ENCODE measurements at regions not wholly inside any gene's neighbourhood (a gene's known extent, or its start where the extent isn't known, plus 50 kb on each side); places are given as distances from the start of the nearest gene placed in this dataset.
A peak's percentile ranks its signal among the peaks of the same experiment; 100 is the strongest.

DNA sequence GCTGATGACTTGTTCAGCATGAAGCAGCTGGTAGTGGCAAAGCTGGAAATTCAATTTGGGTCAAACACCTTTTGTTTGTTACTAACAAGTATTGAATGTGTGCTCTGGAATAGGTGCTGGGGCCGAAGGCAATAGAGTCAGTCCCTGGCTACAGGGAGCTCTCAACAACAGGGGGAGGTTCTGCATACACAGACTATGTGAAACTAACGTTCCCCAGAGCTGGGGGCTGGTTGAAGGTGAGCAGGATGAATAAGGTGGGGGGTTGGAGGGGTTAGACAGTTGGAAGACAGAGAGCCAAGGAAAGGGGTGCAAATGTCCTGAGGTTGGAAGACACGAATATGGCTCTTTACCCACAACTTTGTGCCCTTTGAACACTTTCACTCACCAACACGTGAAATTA lies 84.1 kb upstream of the PLPP4 start:
- no peak for DNase-seq (ENCODE audit: low read depth)

DNA sequence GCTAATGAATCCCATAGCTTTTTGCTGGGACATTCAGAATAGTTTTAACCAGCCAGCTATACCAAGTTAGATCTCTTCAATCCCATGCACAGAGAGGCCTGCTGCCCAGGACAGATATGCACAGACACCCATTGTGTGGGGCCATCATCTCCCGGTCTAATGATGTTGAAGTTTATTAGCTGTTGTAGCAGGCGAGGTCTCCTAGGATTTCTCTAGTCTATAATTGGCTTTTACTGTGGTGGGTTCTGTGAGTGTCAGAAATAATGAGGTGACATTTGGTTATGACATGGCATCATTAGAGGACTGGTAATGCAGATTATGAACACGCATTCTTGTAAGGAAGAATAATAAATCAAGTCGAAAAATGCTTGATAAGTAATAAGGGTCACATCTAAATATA lies 81.4 kb upstream of the PLPP4 start:
- DNase-seq (ENCODE audit: low read depth) = no peak

DNA sequence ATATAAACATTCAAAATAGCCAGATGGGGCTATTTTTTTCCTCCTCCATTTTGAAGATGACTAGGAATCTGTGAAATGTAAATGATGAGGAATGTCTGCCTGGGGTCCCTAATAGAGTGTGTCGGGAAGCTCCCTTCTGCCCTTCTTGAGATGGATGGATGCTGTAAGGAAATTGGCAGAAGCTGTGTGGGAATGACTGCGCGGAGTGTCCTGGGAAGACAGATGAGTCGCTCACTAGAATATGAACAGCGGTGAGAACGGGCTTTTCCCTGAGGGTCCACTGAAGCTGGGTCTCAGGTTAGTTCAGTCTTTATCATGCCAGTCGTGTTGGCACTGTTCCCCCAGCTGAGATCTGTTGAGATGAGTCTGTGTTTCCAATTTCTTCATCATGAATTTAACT lies 75.1 kb upstream of the PLPP4 start:
- DNase-seq (ENCODE audit: low read depth) = no peak

DNA sequence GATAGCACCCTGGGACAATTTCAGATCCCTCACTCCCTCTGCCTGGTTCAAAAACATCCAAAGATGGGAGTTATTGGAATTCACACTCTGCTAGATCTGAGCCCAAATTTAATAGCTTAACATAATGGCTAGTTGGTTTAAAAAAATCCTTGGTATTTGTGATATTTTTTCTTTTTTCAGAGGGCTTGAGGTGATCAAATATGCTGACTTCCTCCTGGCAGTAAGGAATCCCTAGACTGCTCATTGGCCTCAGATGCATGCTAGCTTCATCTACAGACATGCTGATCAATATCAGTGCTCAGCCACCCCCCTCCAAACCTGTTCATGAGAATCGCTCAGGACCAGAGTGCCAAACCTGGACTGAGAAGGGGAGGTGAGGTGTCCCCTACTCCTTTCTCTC lies 74.7 kb upstream of the PLPP4 start:
- DNase-seq (ENCODE audit: low read depth) = no peak

DNA sequence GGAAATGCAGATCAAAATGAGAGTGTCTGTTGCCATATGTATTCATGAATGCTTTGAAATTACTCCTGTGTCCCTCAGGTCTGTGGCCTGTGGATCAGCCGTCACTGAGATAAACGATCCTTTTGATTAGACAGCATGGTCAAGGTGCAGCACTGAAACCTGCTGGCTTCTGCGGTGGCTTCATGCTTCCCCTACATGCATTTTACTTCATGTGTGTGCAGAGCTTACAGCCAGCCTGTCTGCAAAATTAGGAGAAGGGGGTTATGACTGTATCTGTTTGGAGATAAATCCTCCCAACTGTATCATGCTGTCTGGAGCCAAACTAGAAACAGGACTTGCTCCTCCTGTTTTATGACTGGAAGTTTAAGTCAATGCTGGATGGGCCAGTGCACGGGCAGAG lies 71.0 kb upstream of the PLPP4 start:
- DNase-seq (ENCODE audit: low read depth) = no peak

DNA sequence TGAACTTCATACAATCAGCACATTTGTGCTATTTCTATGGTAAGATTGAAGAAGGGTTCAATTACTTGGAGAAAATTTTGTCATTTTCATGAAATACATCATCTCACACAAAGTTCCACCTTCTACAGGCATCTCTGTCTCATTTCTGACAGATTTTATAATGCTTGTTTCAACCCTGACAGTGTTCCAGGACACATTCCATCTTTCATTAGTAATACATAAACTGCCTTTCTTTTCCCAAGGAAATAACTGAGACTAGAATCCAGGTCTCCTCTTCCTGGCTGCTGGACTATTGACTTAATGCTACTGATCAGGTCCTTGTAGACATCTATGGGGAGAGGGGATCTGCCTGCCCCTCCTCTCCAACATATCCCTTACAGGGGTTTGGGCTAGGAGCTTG lies 70.1 kb upstream of the PLPP4 start:
- DNase-seq (ENCODE audit: low read depth) = peak; percentile 15

DNA sequence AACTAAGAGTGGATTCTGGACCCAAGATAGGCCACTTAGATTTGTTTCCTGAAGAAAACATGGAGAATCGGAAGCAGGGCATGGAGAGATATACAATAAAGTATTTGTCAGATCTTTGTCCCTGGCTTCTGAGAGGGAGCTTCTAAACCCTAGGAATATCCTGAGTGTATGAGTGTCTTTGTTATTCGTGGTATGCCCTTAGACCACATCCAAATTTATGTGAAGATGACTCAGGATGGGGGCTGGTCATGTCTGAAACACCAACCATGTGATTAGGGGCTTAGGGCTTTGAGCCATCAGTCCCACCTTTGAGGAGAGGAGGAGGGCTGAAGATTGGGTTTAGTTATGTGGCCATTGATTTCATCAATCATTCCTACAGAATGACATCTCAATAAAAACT lies 69.7 kb upstream of the PLPP4 start:
- DNase-seq (ENCODE audit: low read depth) = peak; percentile 22

DNA sequence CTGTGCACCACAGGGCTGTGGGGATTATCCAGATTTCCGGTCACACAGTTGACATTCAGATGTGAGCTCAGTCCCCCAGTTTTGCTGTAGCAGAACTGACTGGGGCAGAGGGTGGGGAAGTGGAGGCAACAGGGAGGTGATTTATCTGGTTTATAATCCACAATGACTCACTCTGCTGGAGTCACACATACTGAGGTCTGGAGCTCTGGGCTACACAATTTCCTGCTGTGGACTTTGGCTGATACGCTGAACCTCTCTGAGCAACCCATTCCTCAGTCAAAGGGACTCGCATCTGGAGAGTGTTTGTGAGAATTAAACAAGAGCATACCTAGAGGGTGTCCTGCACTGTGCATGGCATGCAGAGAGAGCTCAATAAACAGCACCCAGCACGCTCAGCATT lies 64.8 kb upstream of the PLPP4 start:
- DNase-seq (ENCODE audit: low read depth) = no peak

DNA sequence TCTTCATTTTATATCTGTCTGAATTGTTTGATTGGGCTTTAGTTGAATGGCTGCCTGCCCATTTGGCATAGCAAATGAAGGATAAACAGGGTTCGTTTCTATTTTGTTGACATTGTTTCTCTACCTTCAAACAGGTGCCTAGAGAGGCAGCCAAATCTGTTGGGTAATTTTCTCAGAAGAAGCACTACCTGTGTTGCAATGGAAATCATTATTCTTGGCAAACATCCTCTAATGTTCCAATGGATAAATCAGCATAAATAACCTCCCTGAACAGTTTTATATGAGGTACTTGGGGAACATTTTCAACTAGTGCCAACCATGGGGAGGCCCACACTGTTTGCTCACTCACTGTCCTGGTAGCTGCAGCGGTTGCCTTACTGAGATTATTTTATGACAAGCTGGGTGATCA lies 64.4 kb upstream of the PLPP4 start:
- no peak for DNase-seq (ENCODE audit: low read depth)

DNA sequence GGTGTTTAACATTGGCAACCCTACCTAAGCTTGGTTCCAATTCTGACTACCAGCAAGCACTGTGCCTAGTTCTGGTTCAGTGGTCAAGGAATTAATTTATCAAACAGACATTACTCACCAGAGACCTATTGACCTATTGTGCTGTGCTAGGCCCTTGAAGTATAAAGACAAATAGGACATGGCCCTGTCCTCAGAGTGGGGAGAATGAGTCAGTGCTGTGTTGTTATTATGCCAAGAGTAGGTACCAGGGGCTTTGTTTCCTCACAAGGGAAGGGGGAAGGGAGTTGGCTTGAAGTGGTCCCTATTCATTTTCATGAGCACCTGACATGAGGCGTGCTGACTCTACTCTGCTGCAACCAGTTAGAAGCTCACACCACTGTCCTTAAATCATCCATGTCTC lies 62.6 kb upstream of the PLPP4 start:
- DNase-seq (ENCODE audit: low read depth) = no peak

DNA sequence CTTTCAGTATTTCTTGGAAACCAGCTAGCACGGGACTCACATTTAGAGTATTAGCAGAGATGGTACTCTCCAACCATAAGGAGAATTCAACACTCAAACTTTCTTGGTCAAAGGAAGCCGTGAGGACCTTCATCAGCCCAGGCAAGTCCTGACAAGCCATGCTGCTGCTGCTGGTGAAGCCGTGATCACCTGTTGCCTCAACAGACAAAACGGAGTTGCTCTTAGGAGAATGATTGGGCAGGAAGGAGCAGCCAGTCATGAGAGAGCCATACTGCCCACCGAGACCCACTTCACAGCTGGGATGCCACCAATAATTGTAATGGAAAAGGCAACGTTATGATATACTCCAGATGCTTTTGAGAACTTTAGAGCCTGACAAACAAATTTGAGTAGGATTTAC lies 60.8 kb upstream of the PLPP4 start:
- no peak for DNase-seq (ENCODE audit: low read depth)

DNA sequence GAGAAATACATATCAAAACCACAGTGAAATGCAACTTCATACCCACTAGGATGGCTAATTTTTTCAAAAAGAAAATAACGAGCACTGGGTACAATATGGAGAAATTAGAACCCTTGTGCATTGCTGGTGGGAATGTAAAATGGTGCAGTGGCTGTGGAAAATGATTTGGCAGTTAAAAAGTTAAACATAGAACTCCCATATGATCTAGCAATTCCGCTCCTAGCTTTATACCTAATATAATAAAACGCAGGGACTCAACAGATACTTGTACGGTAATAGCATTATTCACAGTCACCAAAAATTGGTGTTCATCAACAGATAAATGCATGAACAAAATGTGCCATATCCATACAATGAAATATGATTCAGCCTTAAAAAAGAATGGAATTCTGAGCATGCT lies 58.8 kb upstream of the PLPP4 start:
- DNase-seq (ENCODE audit: low read depth) = no peak

DNA sequence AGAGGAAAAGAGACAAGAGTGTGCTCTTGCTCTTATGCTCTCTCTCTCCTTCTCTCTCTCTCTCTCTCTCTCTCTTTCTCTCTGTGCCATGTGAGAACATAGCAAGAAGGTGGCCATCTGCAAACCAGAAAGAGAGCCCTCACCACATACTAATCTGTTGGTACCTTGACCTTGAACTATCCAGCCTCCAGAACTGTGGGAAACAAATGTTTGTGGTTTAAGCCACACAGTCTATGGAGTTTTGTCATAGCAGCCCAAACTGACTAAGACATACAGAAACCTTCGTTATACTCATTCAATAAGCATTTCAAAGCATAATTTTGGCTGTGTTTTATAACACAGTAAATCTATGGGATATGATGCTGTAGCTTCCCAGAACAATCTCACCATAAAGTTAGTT lies 56.4 kb upstream of the PLPP4 start:
- no peak for DNase-seq (ENCODE audit: low read depth)

DNA sequence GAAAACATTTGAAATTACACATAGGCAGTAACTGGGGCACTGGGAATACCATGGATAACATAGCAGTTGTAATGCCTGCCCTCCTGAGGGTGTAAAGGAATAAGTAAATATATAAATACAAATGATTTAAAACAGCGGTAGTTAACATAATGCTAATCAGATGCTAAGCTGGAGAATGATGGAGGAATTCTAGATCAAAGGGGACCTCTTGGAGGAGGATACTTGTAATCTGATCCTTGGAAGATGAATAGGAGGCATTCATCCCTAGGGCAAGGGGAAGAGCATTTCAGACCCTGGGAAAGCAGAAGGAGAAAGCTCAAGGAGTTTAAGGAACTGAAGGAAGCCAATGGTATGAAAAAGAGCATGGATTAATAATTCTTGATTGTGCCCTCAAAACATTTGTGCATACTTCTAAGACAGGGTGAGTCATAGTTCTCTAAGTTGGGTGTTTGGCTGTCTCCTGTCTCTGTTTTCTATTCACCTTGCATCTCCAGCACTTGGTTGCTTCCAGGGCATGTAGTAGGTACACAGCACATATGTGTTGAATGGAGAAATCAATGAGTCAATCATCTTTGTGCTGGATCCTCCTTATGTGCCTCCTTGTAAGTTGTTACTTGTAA lies 54.8 kb upstream of the PLPP4 start:
- no peak for DNase-seq (ENCODE audit: low read depth)

DNA sequence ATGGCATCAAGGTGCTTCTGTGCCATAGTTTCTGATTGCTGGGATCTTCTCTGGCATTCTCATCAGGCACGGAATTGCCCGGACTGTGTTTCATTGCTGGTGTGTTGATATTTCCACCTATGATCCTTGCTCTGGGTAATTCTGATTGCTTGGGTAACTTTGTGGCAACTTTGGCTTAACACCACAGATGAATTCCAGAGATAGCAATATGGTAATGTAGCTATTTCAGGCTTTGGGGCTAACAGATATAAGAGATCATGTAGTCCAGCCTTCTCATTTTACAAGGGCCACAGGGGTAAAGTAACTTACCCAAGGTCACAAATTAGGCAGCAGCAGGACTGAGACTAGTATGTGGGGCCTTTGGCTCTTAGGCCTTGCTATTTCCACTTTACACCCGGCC lies 53.9 kb upstream of the PLPP4 start:
- DNase-seq (ENCODE audit: low read depth) = no peak

DNA sequence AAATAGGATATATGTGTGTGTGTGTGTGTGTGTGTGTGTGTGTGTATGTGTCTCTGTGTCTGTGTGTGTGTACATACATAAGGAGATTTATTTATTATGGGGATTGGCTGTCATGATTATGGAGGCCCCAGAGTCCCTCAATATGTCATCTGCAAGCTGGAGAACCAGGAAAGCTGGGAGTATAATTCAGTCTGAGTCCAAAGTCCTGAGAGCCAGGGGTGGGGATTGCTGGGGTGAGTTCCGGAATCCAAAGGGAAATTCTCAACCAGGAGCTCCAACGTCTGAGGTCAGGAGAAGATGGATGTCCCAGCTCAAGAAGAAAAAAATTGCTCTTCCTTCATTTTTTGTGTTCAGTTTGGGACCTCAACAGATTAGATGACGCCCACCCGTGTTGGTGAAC lies 50.7 kb upstream of the PLPP4 start:
- no peak for DNase-seq (ENCODE audit: low read depth)
